AG04450 (cell line): ENCODE measurements at regions not wholly inside any gene's neighbourhood (a gene's known extent, or its start where the extent isn't known, plus 50 kb on each side); places are given as distances from the start of the nearest gene placed in this dataset.

Experiments
- CTCF ChIA-PET: fragments of 300-600, 350-600 bp; formaldehyde crosslinking; extraction: SDS; loops from one replicate; lab custom pipeline; 2022; ENCODE audit warnings: antibody characterized with exemption, inconsistent platforms; lab: Charles Lee
- POLR2A ChIA-PET: fragments of 350-600 bp; formaldehyde crosslinking; extraction: SDS; loops from one replicate; lab custom pipeline; 2021; ENCODE audit warnings: antibody characterized with exemption, inconsistent platforms; lab: Yijun Ruan, JAX
- DNase-seq: peaks from one replicate; pipeline ENCODE4 v3.0.0-alpha.2; 2011; ENCODE audit warnings: low read depth, low spot score
- H3K27ac ChIP-seq: one replicate; pipeline ENCODE4 v1.5.1; 2012; ENCODE audit warnings: low read depth, low read length, control low read depth
- H3K27me3 ChIP-seq: one replicate; pipeline ENCODE4 v1.6.0; 2012; ENCODE audit warnings: low read length; ENCODE audit not compliant: control insufficient read depth, insufficient read depth
- H3K4me3 ChIP-seq: 2 replicates; pipeline ENCODE4 v1.5.1; 2011; ENCODE audit warnings: mild to moderate bottlenecking, low read depth, low read length, control low read depth
- H3K9me3 ChIP-seq: 2 replicates; pipeline ENCODE4 v1.5.1; 2012; ENCODE audit warnings: low read length; ENCODE audit not compliant: control insufficient read depth, insufficient read depth
- TF ChIP-seq, protein P1 (sequence below): IDR thresholded peaks from 2 replicates; pipeline ENCODE4 v1.5.1; 2011; ENCODE audit warnings: low read depth, low read length, control low read depth, inconsistent platforms

DNA sequence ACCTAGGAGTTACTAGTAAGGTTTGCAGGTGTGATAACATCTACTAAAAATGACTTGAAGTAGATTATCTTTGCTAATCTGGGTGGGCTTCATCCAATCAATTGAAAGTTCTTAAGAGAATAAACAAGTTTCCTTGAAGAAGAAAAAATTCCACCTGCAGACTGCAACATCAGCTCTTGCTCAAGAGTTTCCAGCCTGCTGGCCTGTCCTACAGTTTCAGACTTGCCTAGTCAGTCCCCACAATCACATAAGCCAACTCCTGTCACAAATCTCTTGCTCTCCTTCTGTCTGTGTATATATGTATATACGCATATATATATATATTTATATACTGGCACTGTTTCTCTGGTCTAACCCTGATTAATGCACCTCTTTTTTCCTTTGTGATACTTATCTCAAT, 67.3 kb upstream of the ITM2B start:
- peaks cover 6% of the 10 kb centered on the region for H3K27me3 ChIP-seq
- TF ChIP-seq, protein P1, sequence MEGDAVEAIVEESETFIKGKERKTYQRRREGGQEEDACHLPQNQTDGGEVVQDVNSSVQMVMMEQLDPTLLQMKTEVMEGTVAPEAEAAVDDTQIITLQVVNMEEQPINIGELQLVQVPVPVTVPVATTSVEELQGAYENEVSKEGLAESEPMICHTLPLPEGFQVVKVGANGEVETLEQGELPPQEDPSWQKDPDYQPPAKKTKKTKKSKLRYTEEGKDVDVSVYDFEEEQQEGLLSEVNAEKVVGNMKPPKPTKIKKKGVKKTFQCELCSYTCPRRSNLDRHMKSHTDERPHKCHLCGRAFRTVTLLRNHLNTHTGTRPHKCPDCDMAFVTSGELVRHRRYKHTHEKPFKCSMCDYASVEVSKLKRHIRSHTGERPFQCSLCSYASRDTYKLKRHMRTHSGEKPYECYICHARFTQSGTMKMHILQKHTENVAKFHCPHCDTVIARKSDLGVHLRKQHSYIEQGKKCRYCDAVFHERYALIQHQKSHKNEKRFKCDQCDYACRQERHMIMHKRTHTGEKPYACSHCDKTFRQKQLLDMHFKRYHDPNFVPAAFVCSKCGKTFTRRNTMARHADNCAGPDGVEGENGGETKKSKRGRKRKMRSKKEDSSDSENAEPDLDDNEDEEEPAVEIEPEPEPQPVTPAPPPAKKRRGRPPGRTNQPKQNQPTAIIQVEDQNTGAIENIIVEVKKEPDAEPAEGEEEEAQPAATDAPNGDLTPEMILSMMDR, result no peak
- DNase-seq, result no peak
- POLR2A ChIA-PET, result no interaction called here
- CTCF ChIA-PET, result no interaction called here
- no peak overlapping the region for H3K27ac ChIP-seq
- no peak overlapping the region for H3K4me3 ChIP-seq
- no peaks in the 10 kb centered on the region for H3K9me3 ChIP-seq

GRCh38 chr13:48165063-48165462, 67.9 kb upstream of the ITM2B start:
- CTCF ChIA-PET, result no interaction called here
- no peaks in the 10 kb centered on the region for H3K9me3 ChIP-seq
- H3K27me3 ChIP-seq, result peaks cover 6% of the 10 kb centered on the region
- H3K4me3 ChIP-seq, result no peak overlapping the region
- POLR2A ChIA-PET, result no interaction called here
- no peak overlapping the region for H3K27ac ChIP-seq
- DNase-seq, result no peak
- TF ChIP-seq, protein P1, result no peak

DNA sequence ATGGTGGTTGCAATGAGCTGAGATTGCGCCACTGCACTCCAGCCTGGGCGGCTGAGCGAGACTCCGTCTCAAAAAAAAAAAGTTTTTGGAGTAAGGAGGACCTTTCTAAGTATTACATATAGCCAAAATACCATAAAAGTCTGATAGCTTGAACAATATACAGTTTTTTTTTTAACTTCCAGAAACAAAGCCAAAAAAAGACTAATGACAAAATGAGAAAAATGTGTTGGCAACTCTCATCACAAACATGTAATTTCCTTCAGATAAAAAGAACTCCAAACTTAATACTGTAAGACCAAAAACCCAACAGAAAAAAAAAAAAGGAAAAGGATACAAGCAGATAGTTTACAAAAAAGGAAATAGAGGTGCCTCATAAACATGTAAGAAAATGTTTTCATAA, 68.2 kb upstream of the MED4 start:
- no peak for DNase-seq
- H3K9me3 ChIP-seq, result no peaks in the 10 kb centered on the region
- POLR2A ChIA-PET, result no interaction called here
- no peak overlapping the region for H3K4me3 ChIP-seq
- H3K27ac ChIP-seq, result no peak overlapping the region
- CTCF ChIA-PET, result interaction anchor here (1.4 kb wide), 1 partner anchor 36 kb away, joined by 4 read pairs; no protein-coding TSS in a partner anchor
- H3K27me3 ChIP-seq, result peaks cover 6% of the 10 kb centered on the region
- TF ChIP-seq, protein P1, result no peak

GRCh38 chr13:48162217-48162616, 67.3 kb upstream of the MED4 start:
- Histone ChIP-seq H3K9me3 (no peaks in the 10 kb centered on the region), H3K4me3 (no peak overlapping the region), H3K27me3 (peaks cover 6% of the 10 kb centered on the region), H3K27ac (no peak overlapping the region)
- POLR2A ChIA-PET, result no interaction called here
- no peak for DNase-seq
- TF ChIP-seq, protein P1, result no peak
- CTCF ChIA-PET, result interaction anchor here (1.4 kb wide), 1 partner anchor 35 kb away, joined by 4 read pairs; no protein-coding TSS in a partner anchor

GRCh38 chr13:48161530-48162179, 66.8 kb upstream of the MED4 start:
- Histone ChIP-seq H3K4me3 (no peak overlapping the region), H3K27me3 (peaks cover 4% of the 10 kb centered on the region), H3K9me3 (no peaks in the 10 kb centered on the region), H3K27ac (no peak overlapping the region)
- ChIA-PET CTCF (interaction anchor here (1.0 to 1.4 kb wide), 2 partner anchors 34 to 66 kb away, joined by 3 to 4 read pairs; no protein-coding TSS in a partner anchor), POLR2A (no interaction called here)
- TF ChIP-seq, protein P1, result no peak
- DNase-seq, result no peak
